Fibroblast of peridontal ligament (primary cell): ENCODE measurements at regions not wholly inside any gene's neighbourhood (a gene's known extent, or its start where the extent isn't known, plus 50 kb on each side); places are given as distances from the start of the nearest gene placed in this dataset.

Experiments
- DNase-seq: peaks from one replicate; pipeline ENCODE4 v3.0.0-alpha.2; 2010; ENCODE audit errors: extremely low read depth

DNA sequence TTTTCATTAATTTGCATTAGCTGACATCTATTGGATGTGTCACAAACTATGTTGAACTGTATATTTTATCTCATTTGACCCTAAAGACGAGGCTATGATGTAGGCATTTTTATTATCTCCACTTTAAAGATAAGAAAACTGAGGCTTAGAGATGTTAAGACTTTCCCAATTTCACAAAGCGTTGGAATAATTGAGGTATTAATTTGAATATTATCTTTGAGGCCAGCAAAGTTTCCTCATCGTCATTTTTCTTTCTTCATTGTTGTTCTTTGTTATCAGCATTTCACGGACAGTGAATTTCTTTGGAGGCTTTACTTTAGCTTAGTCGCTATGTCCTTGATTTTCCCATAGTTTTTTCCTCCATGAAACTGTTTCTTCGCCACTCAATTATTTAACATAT lies 227.5 kb upstream of the MYOCD start:
- no peak for DNase-seq

GRCh38 chr17:12438813-12439586 lies 226.7 kb upstream of the MYOCD start:
- DNase-seq, result no peak

GRCh38 chr17:12445331-12445730 lies 220.4 kb upstream of the MYOCD start:
- DNase-seq, result no peak

GRCh38 chr17:12457493-12457892 lies 208.2 kb upstream of the MYOCD start:
- DNase-seq, result no peak

DNA sequence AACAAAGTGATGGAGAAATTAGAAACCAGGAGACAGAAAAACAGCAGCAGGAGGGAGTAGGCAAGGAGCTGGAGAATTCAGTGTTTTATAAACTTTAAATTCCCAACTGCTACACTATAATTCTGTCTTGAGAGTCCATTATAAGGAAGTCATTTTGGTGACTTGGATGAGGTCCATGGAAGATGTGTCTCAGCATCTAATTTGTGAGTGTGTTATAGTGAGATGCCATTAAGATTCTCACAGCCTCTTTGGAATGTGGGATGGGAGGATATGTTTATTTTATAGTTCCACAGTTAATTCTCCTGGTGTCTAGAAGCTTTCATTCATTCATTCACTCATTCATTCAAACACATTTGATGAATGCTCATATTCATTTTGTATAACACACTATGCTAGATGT lies 206.0 kb upstream of the MYOCD start:
- no peak for DNase-seq

GRCh38 chr17:12463102-12463501 lies 202.6 kb upstream of the MYOCD start:
- peak; percentile 14 for DNase-seq

DNA sequence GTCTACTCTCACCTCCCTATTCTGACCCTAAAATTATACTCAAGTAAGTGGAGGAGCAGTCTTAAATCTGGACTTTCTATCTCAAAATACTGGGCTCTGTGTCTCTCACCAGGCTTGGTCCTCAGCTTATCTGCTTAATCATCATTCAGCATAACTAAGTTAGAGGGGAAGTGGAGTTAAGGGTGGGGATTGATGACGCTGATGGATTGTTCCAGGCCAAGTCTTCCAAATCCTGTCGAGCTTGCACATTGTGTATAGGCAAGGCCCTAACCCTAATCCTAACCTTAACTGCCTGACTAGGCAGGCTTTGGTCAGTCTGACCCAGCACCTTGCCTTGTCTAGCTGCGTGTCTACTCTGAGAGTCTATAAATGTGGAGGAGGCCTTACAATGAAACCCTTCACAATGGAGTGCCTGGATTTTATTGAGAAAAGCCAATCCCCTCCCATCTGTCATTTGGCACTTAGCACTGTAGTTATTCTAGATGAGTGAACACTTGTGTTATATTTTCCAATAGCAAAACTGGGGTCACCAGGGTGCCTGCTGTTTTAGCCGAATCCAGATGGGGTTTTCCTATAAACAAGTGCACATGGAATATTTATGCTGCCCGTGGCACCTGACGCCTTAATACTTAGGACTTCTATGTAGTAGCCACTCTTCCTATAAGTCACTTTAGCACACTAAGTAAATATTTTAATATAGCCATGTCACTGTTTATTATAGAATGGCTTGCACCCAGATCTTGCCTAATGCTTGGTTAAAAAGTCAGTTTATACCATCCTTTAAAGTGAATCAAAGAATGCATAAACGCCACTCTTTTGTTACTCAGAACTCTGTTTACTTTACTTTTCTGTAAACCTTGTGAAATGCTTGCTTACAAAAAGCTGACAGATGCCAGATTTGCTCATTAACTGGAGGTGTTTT lies 193.2 kb upstream of the MYOCD start:
- no peak for DNase-seq

GRCh38 chr17:12478311-12478710 lies 187.4 kb upstream of the MYOCD start:
- no peak for DNase-seq

GRCh38 chr17:12485361-12485906 lies 180.3 kb upstream of the MYOCD start:
- no peak for DNase-seq

- no peak for DNase-seq
Observed at GRCh38 chr17:12489325-12489724, 176.4 kb upstream of the MYOCD start.

- peak; percentile 39 for DNase-seq
Observed at GRCh38 chr17:12492450-12492849, 173.2 kb upstream of the MYOCD start.

GRCh38 chr17:12505866-12506265 lies 159.8 kb upstream of the MYOCD start:
- no peak for DNase-seq

- DNase-seq, result no peak
Observed at GRCh38 chr17:12507026-12507595, 158.6 kb upstream of the MYOCD start.

DNA sequence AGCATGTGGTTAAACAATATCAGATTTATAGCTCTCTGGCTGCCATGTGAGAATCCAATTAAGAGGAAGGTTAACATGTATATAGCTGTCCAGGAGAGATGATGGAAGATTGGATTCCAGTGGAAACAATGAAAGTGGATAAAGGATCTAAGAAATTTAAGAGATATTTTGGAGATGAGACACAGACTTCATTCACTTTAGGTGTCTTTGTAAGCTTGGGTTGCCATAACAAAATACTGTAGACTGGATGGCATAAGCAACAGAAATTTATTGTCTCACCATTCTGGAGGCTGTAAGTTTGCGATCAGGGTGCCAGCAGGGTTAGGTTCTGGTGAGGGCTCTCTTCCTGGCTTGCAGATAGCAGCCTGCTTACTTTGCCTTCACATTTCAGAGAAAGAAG lies 155.9 kb upstream of the MYOCD start:
- DNase-seq, result no peak

GRCh38 chr17:12510535-12510934 lies 155.2 kb upstream of the MYOCD start:
- DNase-seq, result peak; percentile 27

- peak; percentile 34 for DNase-seq
Observed at GRCh38 chr17:12512694-12513355, 152.9 kb upstream of the MYOCD start.

- no peak for DNase-seq
Observed at GRCh38 chr17:12514596-12514995, 151.1 kb upstream of the MYOCD start.

DNA sequence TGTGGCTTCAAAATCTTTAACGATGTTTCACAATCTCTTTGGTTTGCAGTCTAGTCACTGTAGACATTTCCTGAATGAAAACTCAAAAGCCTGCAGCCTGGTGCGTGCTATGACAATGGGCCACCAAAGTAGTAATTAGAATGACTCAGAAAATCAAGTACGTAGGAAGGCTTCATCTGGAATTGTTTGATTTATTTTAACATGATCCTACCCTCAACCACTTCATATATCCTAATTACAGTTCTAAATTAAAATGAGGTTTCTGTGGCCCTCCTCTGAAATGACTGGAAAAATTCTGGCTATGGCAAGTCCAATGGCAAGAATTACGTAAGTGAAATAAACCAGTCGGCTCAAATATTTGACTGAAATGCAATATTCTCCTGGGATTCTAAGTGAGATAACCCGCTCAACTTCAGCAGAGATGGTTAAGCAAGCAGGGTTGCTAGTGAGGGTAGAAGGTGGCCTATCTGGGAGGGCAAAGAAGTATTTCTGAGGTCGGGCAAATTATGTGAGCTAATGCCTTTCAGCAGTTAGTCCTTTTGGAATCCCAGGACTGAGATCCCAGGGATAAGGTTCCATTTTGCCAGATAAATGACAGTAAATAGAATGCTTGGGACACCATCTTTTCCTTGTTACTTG lies 145.6 kb upstream of the MYOCD start:
- peak; percentile 62 for DNase-seq

DNA sequence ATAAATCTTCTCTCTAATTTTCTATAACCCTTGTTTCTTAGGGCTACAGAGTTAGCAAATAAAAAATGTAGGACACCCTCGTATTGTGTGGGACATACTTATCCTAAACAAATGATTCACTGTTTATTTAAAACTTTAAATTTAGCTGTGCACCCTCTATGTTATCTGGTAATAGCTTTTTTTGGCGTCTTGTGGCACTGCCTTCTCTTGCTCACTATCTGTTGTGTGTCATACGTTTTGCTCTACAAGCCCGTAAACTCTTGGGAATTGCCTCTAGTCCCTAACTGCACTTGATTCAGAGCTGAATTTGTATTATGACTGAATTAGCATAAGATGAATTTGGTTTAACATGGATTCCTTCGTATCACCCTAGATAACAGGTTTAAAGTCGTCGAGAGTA lies 144.3 kb upstream of the MYOCD start:
- no peak for DNase-seq

GRCh38 chr17:12522336-12522735 lies 143.4 kb upstream of the MYOCD start:
- DNase-seq, result no peak

- peak; percentile 50 for DNase-seq
Observed at GRCh38 chr17:12522743-12523183, 142.9 kb upstream of the MYOCD start.
